Skeletal muscle tissue (tissue), 3 donors: ENCODE measurements at regions not wholly inside any gene's neighbourhood (a gene's known extent, or its start where the extent isn't known, plus 50 kb on each side); places are given as distances from the start of the nearest gene placed in this dataset.

Experiments used
- H3K27ac ChIP-seq: one replicate; pipeline ENCODE4 v1.7.0; 2013; ENCODE audit warnings: mild to moderate bottlenecking, low read depth, low read length, inconsistent platforms
- H3K27me3 ChIP-seq, 3 donors: one replicate each; pipeline ENCODE4 v1.7.0; 2013; ENCODE audit warnings: low read length in 3 of 3; ENCODE audit not compliant: control insufficient read depth in 3 of 3, insufficient read depth in 3 of 3
- H3K36me3 ChIP-seq, 3 donors: one replicate each; pipeline ENCODE4 v1.7.0; 2013; ENCODE audit warnings: low read length in 3 of 3; ENCODE audit not compliant: control insufficient read depth in 3 of 3, insufficient read depth in 3 of 3
- H3K4me1 ChIP-seq, 3 donors: one replicate each; pipeline ENCODE4 v1.7.0; 2013; ENCODE audit warnings: low read length in 3 of 3, mild to moderate bottlenecking in 3 of 3; ENCODE audit not compliant: control insufficient read depth in 3 of 3, insufficient read depth in 3 of 3
- H3K4me3 ChIP-seq, 3 donors: one replicate each; pipeline ENCODE4 v1.7.0; 2013; ENCODE audit warnings: low read length in 3 of 3
- H3K9ac ChIP-seq, 3 donors: one replicate each; pipeline ENCODE4 v1.7.0; 2013; ENCODE audit warnings: low read length in 3 of 3, mild to moderate bottlenecking in 3 of 3, moderate library complexity in 2 of 3, low read depth in 1 of 3
- H3K9me3 ChIP-seq, 3 donors: one replicate each; pipeline ENCODE4 v1.7.0; 2013; ENCODE audit warnings: low read length in 3 of 3; ENCODE audit not compliant: control insufficient read depth in 3 of 3
- donor health status: Osteomylitis.

GRCh38 chr1:47676311-47677054, 238.6 kb downstream of the FOXD2 start:
- Histone ChIP-seq H3K4me3 (no peak overlapping the region), H3K4me1 (peaks cover 0 to 4% (median 2%) of the 10 kb centered on the region in 3 donors), H3K9me3 (peaks cover 0 to 3% (median 0%) of the 10 kb centered on the region in 3 donors), H3K27me3 (peaks cover 0 to 10% (median 3%) of the 10 kb centered on the region in 3 donors), H3K36me3 (no peaks in the 10 kb centered on the region), H3K27ac (no peak overlapping the region), H3K9ac (no peak overlapping the region)

GRCh38 chr1:47677241-47677940, 239.5 kb downstream of the FOXD2 start:
- H3K9me3 ChIP-seq, result peaks cover 0 to 3% (median 0%) of the 10 kb centered on the region in 3 donors
- H3K4me3 ChIP-seq, result no peak overlapping the region
- H3K27me3 ChIP-seq, result peaks cover 0 to 10% (median 3%) of the 10 kb centered on the region in 3 donors

GRCh38 chr1:47678464-47678980, 240.7 kb downstream of the FOXD2 start:
- no peak overlapping the region for H3K4me3 ChIP-seq
- peaks cover 0 to 4% (median 2%) of the 10 kb centered on the region in 3 donors for H3K4me1 ChIP-seq
- H3K27ac ChIP-seq, result no peak overlapping the region
- H3K36me3 ChIP-seq, result no peaks in the 10 kb centered on the region
- no peaks in the 10 kb centered on the region for H3K9me3 ChIP-seq
- peaks cover 0 to 10% (median 3%) of the 10 kb centered on the region in 3 donors for H3K27me3 ChIP-seq
- no peak overlapping the region for H3K9ac ChIP-seq

More at GRCh38 chr1:47677241-47677940, 239.5 kb downstream of the FOXD2 start:
- no peaks in the 10 kb centered on the region for H3K36me3 ChIP-seq
- no peak overlapping the region for H3K9ac ChIP-seq
- peaks cover 0 to 4% (median 2%) of the 10 kb centered on the region in 3 donors for H3K4me1 ChIP-seq
- no peak overlapping the region for H3K27ac ChIP-seq

GRCh38 chr1:47679301-47679791, 241.5 kb downstream of the FOXD2 start:
- Histone ChIP-seq H3K9ac (no peak overlapping the region), H3K27ac (no peak overlapping the region), H3K4me3 (no peak overlapping the region), H3K36me3 (no peaks in the 10 kb centered on the region), H3K27me3 (peaks cover 0 to 10% (median 3%) of the 10 kb centered on the region in 3 donors), H3K9me3 (no peaks in the 10 kb centered on the region), H3K4me1 (peaks cover 0 to 4% (median 2%) of the 10 kb centered on the region in 3 donors)

- Histone ChIP-seq H3K36me3 (no peaks in the 10 kb centered on the region), H3K27me3 (peaks cover 0 to 10% (median 3%) of the 10 kb centered on the region in 3 donors), H3K4me3 (no peak overlapping the region), H3K4me1 (peaks cover 0 to 4% (median 2%) of the 10 kb centered on the region in 3 donors), H3K9ac (no peak overlapping the region), H3K27ac (no peak overlapping the region), H3K9me3 (no peaks in the 10 kb centered on the region)
Observed at GRCh38 chr1:47679826-47680225, 242.0 kb downstream of the FOXD2 start.

GRCh38 chr1:47680815-47681475, 243.1 kb downstream of the FOXD2 start:
- H3K36me3 ChIP-seq, result no peaks in the 10 kb centered on the region
- H3K27me3 ChIP-seq, result peaks cover 0 to 10% (median 3%) of the 10 kb centered on the region in 3 donors
- H3K9ac ChIP-seq, result no peak overlapping the region
- no peak overlapping the region for H3K27ac ChIP-seq
- H3K4me1 ChIP-seq, result peaks cover 0 to 4% (median 2%) of the 10 kb centered on the region in 3 donors
- H3K4me3 ChIP-seq, result no peak overlapping the region
- no peaks in the 10 kb centered on the region for H3K9me3 ChIP-seq

- Histone ChIP-seq H3K4me1 (peaks cover 0 to 4% (median 2%) of the 10 kb centered on the region in 3 donors), H3K9me3 (no peaks in the 10 kb centered on the region), H3K36me3 (no peaks in the 10 kb centered on the region), H3K27me3 (peaks cover 0 to 10% (median 3%) of the 10 kb centered on the region in 3 donors), H3K9ac (no peak overlapping the region), H3K27ac (no peak overlapping the region), H3K4me3 (no peak overlapping the region)
Observed at GRCh38 chr1:47681735-47682134, 243.9 kb downstream of the FOXD2 start.

GRCh38 chr1:47682198-47682597, 244.4 kb downstream of the FOXD2 start:
- Histone ChIP-seq H3K27me3 (peaks cover 0 to 11% (median 3%) of the 10 kb centered on the region in 3 donors), H3K36me3 (no peaks in the 10 kb centered on the region), H3K27ac (no peak overlapping the region), H3K9ac (no peak overlapping the region), H3K4me3 (no peak overlapping the region), H3K4me1 (peaks cover 0 to 4% (median 2%) of the 10 kb centered on the region in 3 donors), H3K9me3 (no peaks in the 10 kb centered on the region)

- H3K9ac ChIP-seq, result no peak overlapping the region
- H3K27me3 ChIP-seq, result peaks cover 0 to 16% (median 4%) of the 10 kb centered on the region in 3 donors
- no peaks in the 10 kb centered on the region for H3K36me3 ChIP-seq
- no peak overlapping the region for H3K4me3 ChIP-seq
- peaks cover 0 to 4% (median 2%) of the 10 kb centered on the region in 3 donors for H3K4me1 ChIP-seq
- no peak overlapping the region for H3K27ac ChIP-seq
- no peaks in the 10 kb centered on the region for H3K9me3 ChIP-seq
Observed at GRCh38 chr1:47682786-47683350, 245.0 kb downstream of the FOXD2 start.
